HCT116 (cell line): ENCODE measurements at regions not wholly inside any gene's neighbourhood (a gene's known extent, or its start where the extent isn't known, plus 50 kb on each side); places are given as distances from the start of the nearest gene placed in this dataset.

Source experiments
- ATAC-seq: fragments of 200-7000 bp; cut with Tn5 transposase; 2 replicates; pipeline ENCODE4 v1.9.1; 2020; ENCODE audit warnings: mild to moderate bottlenecking, moderate library complexity
- BruUV-seq: library from RNA; stranded (reverse); fragments of 400-500 nt; replicated peaks from 2 replicates; lab custom pipeline; 2021; lab: Mats Ljungman, UMichigan
- CTCF ChIA-PET: fragments of 300-600 bp; sonication (Branson Sonifier 250); formaldehyde crosslinking; loops from one replicate; lab custom pipeline; 2021; ENCODE audit warnings: antibody characterized with exemption; lab: Charles Lee
- POLR2A ChIA-PET: fragments of 300-600, 350-600 bp; sonication (Branson Sonifier 250); formaldehyde crosslinking; loops from one replicate; lab custom pipeline; 2021; ENCODE audit warnings: antibody characterized with exemption; lab: Charles Lee
- RAD21 ChIA-PET, 2 experiments: fragments of 300-600 bp; sonication (Branson Sonifier 250); formaldehyde crosslinking; loops; one replicate each; lab custom pipeline; 2023; ENCODE audit warnings: low total read pairs in 2 of 2; ENCODE audit not compliant: uncharacterized antibody in 2 of 2, unreplicated experiment in 2 of 2, low non-redundant PET in 1 of 2; lab: Charles Lee
- DNase-seq: peaks from one replicate; pipeline ENCODE4 v3.0.0-alpha.2; 2010; ENCODE audit warnings: low read depth, low spot score
- H2AFZ ChIP-seq: fragments of 200-600 bp; shearing (Covaris generic), sonication (generic); 2 replicates; pipeline ENCODE4 v1.6.1; 2017; ENCODE audit warnings: low read depth, mixed run types, mixed read lengths, antibody characterized with exemption, low read length; ENCODE audit not compliant: poor library complexity, severe bottlenecking
- H3K27ac ChIP-seq: 2 replicates; pipeline ENCODE4 v1.5.1; 2012; ENCODE audit warnings: low read depth, low read length
- H3K27me3 ChIP-seq: fragments of 200-600 bp; sonication (generic); 2 replicates; pipeline ENCODE4 v1.6.1; 2016; ENCODE audit warnings: mixed run types, low read length, mixed read lengths; ENCODE audit not compliant: insufficient read depth
- H3K36me3 ChIP-seq, 2 experiments: fragments of 200-500 bp in 1 of 2; fragments of 200-600 bp in 1 of 2; sonication (Bioruptor generic) in 1 of 2; sonication (generic) in 1 of 2; 2 replicates each; pipeline versions ENCODE4 v1.5.1 to v1.6.1; 2014 to 2016; ENCODE audit warnings: low read length in 2 of 2, inconsistent platforms in 1 of 2, mixed read lengths in 1 of 2, mixed run types in 1 of 2; ENCODE audit not compliant: insufficient read depth in 2 of 2, control insufficient read depth in 1 of 2
- H3K4me1 ChIP-seq, 2 experiments: fragments of 200-600 bp in 1 of 2; sonication (generic) in 1 of 2; 2 replicates each; pipeline versions ENCODE4 v1.5.1 to v1.6.1; 2012 to 2017; ENCODE audit warnings: low read length in 2 of 2, inconsistent platforms in 1 of 2, mild to moderate bottlenecking in 1 of 2, mixed read lengths in 1 of 2, mixed run types in 1 of 2, moderate library complexity in 1 of 2; ENCODE audit not compliant: insufficient read depth in 2 of 2, control insufficient read depth in 1 of 2
- H3K4me2 ChIP-seq: fragments of 200-600 bp; sonication (generic); 2 replicates; pipeline ENCODE4 v1.6.1; 2017; ENCODE audit warnings: mixed run types, low read length, mixed read lengths
- H3K4me3 ChIP-seq, 2 experiments: fragments of 200-600 bp in 1 of 2; sonication (generic) in 1 of 2; replicated peaks in 1 of 2; 2 replicates each; pipeline ENCODE4 v1.5.1; 2011 to 2016; ENCODE audit warnings: low read length in 2 of 2, control low read depth in 1 of 2, low read depth in 1 of 2, mild to moderate bottlenecking in 1 of 2, mixed read lengths in 1 of 2, mixed run types in 1 of 2
- H3K79me2 ChIP-seq: fragments of 200-600 bp; sonication (generic); 2 replicates; pipeline ENCODE4 v1.6.1; 2017; ENCODE audit warnings: mild to moderate bottlenecking, mixed run types, low read length, moderate library complexity, mixed read lengths; ENCODE audit not compliant: insufficient read depth
- H3K9ac ChIP-seq: fragments of 200-600 bp; sonication (generic); 2 replicates; pipeline ENCODE4 v1.6.1; 2016; ENCODE audit warnings: low read length, mixed read lengths
- H3K9me2 ChIP-seq: fragments of 200-600 bp; sonication (generic), shearing (Covaris generic); 2 replicates; pipeline ENCODE4 v1.6.1; 2017; ENCODE audit warnings: mixed run types, mild to moderate bottlenecking, moderate library complexity; ENCODE audit not compliant: insufficient read depth
- H3K9me3 ChIP-seq, 2 experiments: fragments of 200-500 bp in 1 of 2; fragments of 200-600 bp in 1 of 2; sonication (Bioruptor generic) in 1 of 2; sonication (generic) in 1 of 2; 2 replicates each; pipeline ENCODE4 v1.6.1; 2014 to 2017; ENCODE audit warnings: low read length in 2 of 2, mixed read lengths in 2 of 2, inconsistent platforms in 1 of 2, low read depth in 1 of 2, mild to moderate bottlenecking in 1 of 2, mixed run types in 1 of 2, moderate library complexity in 1 of 2; ENCODE audit not compliant: control insufficient read depth in 1 of 2, insufficient read depth in 1 of 2
- H4K20me1 ChIP-seq: fragments of 200-600 bp; sonication (generic), shearing (Covaris generic); 2 replicates; pipeline ENCODE4 v1.6.1; 2017; ENCODE audit warnings: mixed run types, mild to moderate bottlenecking, moderate library complexity; ENCODE audit not compliant: insufficient read depth
- ATF3 ChIP-seq: IDR thresholded peaks from 2 replicates; pipeline ENCODE4 v1.6.1; 2012
- EGR1 ChIP-seq: IDR thresholded peaks from 2 replicates; pipeline ENCODE4 v1.6.1; 2012; ENCODE audit warnings: low read depth
- EZH2 ChIP-seq: fragments of 200-600 bp; sonication (generic); IDR thresholded peaks from 2 replicates; pipeline ENCODE4 v1.6.1; 2017; ENCODE audit warnings: antibody characterized with exemption, mixed run types
- POLR2A ChIP-seq: IDR thresholded peaks from 2 replicates; pipeline ENCODE4 v1.7.0; 2011; ENCODE audit warnings: borderline replicate concordance; ENCODE audit not compliant: insufficient read depth, insufficient read length; ENCODE audit errors: extremely low read depth
- POLR2AphosphoS5 ChIP-seq: IDR thresholded peaks from 2 replicates; pipeline ENCODE4 v1.6.1; 2011; ENCODE audit warnings: mild to moderate bottlenecking, low read depth, low read length, moderate library complexity
- RAD21 ChIP-seq: IDR thresholded peaks from 2 replicates; pipeline ENCODE4 v1.6.1; 2012; ENCODE audit warnings: low read depth, mild to moderate bottlenecking
- SP1 ChIP-seq: IDR thresholded peaks from 2 replicates; pipeline ENCODE4 v1.6.1; 2012; ENCODE audit warnings: low read depth
- SRF ChIP-seq: IDR thresholded peaks from 2 replicates; pipeline ENCODE4 v1.6.1; 2012; ENCODE audit warnings: low read depth
- YY1 ChIP-seq: IDR thresholded peaks from 2 replicates; pipeline ENCODE4 v1.6.1; 2011; ENCODE audit warnings: low read length, low read depth, moderate library complexity, mild to moderate bottlenecking; ENCODE audit not compliant: insufficient replicate concordance; ENCODE audit errors: extremely low read depth
- ZFX ChIP-seq: fragments of 450-650 bp; IDR thresholded peaks from 2 replicates; pipeline ENCODE4 v1.6.1; 2017
- ZNF274 ChIP-seq: fragments of 200-500 bp; sonication (Bioruptor generic); IDR thresholded peaks from 2 replicates; pipeline ENCODE4 v1.6.1; 2014; ENCODE audit warnings: mild to moderate bottlenecking, low read depth, low read length, inconsistent platforms
- intact Hi-C: fragments of 100-400 bp; cut with micrococcal nuclease; formaldehyde crosslinking; loops from 2 replicates; pipeline ENCODE4 v1.10.0; 2022
- TF ChIP-seq, protein P1 (sequence below), 3 experiments: fragments of 200-600 bp in 1 of 3; sonication (generic) in 1 of 3; IDR thresholded peaks in 2 of 3; conservative IDR thresholded peaks in 1 of 3; 2 replicates each; pipeline ENCODE4 v1.5.1; 2012 to 2017; ENCODE audit warnings: low read depth in 2 of 3, low read length in 2 of 3, antibody characterized with exemption in 1 of 3, borderline replicate concordance in 1 of 3, control low read depth in 1 of 3, mild to moderate bottlenecking in 1 of 3, mixed read lengths in 1 of 3, mixed run types in 1 of 3, moderate library complexity in 1 of 3; ENCODE audit not compliant: insufficient read depth in 1 of 3

- CTCF ChIA-PET, result no interaction called here
- BruUV-seq, result no TSS peak
- H4K20me1 ChIP-seq, result no peaks in the 10 kb centered on the region
- no peak overlapping the region for H2AFZ ChIP-seq
- no peaks in the 10 kb centered on the region for H3K4me1 ChIP-seq
- H3K79me2 ChIP-seq, result no peaks in the 10 kb centered on the region
- no peaks in the 10 kb centered on the region for H3K27me3 ChIP-seq
- POLR2A ChIA-PET, result no interaction called here
- no peak for DNase-seq
- no peak overlapping the region for H3K4me2 ChIP-seq
- TF ChIP-seq YY1 (no peak), POLR2AphosphoS5 (no peak), ATF3 (no peak), SP1 (no peak), ZNF274 (no peak), RAD21 (no peak), SRF (no peak), EGR1 (no peak), EZH2 (no peak), ZFX (no peak), POLR2A (no peak)
- TF ChIP-seq, protein P1, sequence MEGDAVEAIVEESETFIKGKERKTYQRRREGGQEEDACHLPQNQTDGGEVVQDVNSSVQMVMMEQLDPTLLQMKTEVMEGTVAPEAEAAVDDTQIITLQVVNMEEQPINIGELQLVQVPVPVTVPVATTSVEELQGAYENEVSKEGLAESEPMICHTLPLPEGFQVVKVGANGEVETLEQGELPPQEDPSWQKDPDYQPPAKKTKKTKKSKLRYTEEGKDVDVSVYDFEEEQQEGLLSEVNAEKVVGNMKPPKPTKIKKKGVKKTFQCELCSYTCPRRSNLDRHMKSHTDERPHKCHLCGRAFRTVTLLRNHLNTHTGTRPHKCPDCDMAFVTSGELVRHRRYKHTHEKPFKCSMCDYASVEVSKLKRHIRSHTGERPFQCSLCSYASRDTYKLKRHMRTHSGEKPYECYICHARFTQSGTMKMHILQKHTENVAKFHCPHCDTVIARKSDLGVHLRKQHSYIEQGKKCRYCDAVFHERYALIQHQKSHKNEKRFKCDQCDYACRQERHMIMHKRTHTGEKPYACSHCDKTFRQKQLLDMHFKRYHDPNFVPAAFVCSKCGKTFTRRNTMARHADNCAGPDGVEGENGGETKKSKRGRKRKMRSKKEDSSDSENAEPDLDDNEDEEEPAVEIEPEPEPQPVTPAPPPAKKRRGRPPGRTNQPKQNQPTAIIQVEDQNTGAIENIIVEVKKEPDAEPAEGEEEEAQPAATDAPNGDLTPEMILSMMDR (IDR thresholded peaks at IDR 0.05 in 2 of 3, conservative IDR thresholded peaks at IDR 0.05 in 1 of 3; ENCODE audit: borderline replicate concordance in 1 of 3, insufficient read depth in 1 of 3, low read depth in 2 of 3, low read length in 2 of 3), result no peak
- RAD21 ChIA-PET, result no interaction called here
- intact Hi-C loops, result no loop called here
- H3K36me3 ChIP-seq, result no peaks in the 10 kb centered on the region
- no peak overlapping the region for H3K9ac ChIP-seq
- no peaks in the 10 kb centered on the region; a peak in 1 of 4 replicates for H3K9me3 ChIP-seq
- no peak for ATAC-seq
- H3K27ac ChIP-seq, result no peak overlapping the region
- H3K9me2 ChIP-seq, result no peaks in the 10 kb centered on the region
- H3K4me3 ChIP-seq, result no peak overlapping the region
Measured at GRCh38 chr18:24968238-24968775, 383.7 kb downstream of the ZNF521 start.
